ENCODE measurements at regions not wholly inside any gene's neighbourhood (a gene's known extent, or its start where the extent isn't known, plus 50 kb on each side); places are given as distances from the start of the nearest gene placed in this dataset.

GRCh38 chr17:77697480-77698400 lies 260.8 kb upstream of the TNRC6C start:
- TF ChIP-seq CTCF (IDR thresholded peaks at IDR 0.05; ENCODE audit: borderline replicate concordance) = no peak
- Histone ChIP-seq H3K4me3 (no peak overlapping the region), H3K36me3 (no peaks in the 10 kb centered on the region), H3K27ac (replicated peaks) (no peak overlapping the region), H3K4me1 (peaks cover 4% of the 10 kb centered on the region), H3K9me3 (replicated peaks) (peaks cover 10% of the 10 kb centered on the region), H3K27me3 (ENCODE audit: low read depth) (peaks cover 47% of the 10 kb centered on the region)
- DNase-seq = no peak
- intact Hi-C loops (cut with micrococcal nuclease) = no loop called here

- DNase-seq = no peak
Measured at GRCh38 chr17:77698903-77699623, 259.4 kb upstream of the TNRC6C start.

GRCh38 chr17:77700165-77700881 lies 258.2 kb upstream of the TNRC6C start:
- intact Hi-C loops (cut with micrococcal nuclease) = no loop called here
- TF ChIP-seq CTCF (IDR thresholded peaks at IDR 0.05; ENCODE audit: borderline replicate concordance) = no peak
- H3K36me3 ChIP-seq = no peaks in the 10 kb centered on the region
- H3K4me1 ChIP-seq = peaks cover 4% of the 10 kb centered on the region
- no peak for DNase-seq
- H3K9me3 ChIP-seq (replicated peaks) = peaks cover 33% of the 10 kb centered on the region
- no peak overlapping the region for H3K27ac ChIP-seq (replicated peaks)
- H3K27me3 ChIP-seq (ENCODE audit: low read depth) = peaks cover 26% of the 10 kb centered on the region
- H3K4me3 ChIP-seq = no peak overlapping the region

More at GRCh38 chr17:77698903-77699623, 259.4 kb upstream of the TNRC6C start:
- Histone ChIP-seq H3K4me3 (no peak overlapping the region), H3K4me1 (peaks cover 4% of the 10 kb centered on the region), H3K27me3 (ENCODE audit: low read depth) (peaks cover 39% of the 10 kb centered on the region), H3K36me3 (no peaks in the 10 kb centered on the region), H3K9me3 (replicated peaks) (peaks cover 20% of the 10 kb centered on the region), H3K27ac (replicated peaks) (no peak overlapping the region)
- intact Hi-C loops (cut with micrococcal nuclease) = no loop called here
- TF ChIP-seq CTCF (IDR thresholded peaks at IDR 0.05; ENCODE audit: borderline replicate concordance) = no peak

- Histone ChIP-seq H3K27ac (replicated peaks) (no peak overlapping the region), H3K4me3 (no peak overlapping the region), H3K36me3 (no peaks in the 10 kb centered on the region), H3K27me3 (ENCODE audit: low read depth) (peaks cover 12% of the 10 kb centered on the region), H3K4me1 (no peaks in the 10 kb centered on the region), H3K9me3 (replicated peaks) (peaks cover 43% of the 10 kb centered on the region)
- no peak for TF ChIP-seq CTCF (IDR thresholded peaks at IDR 0.05; ENCODE audit: borderline replicate concordance)
- intact Hi-C loops (cut with micrococcal nuclease) = no loop called here
- no peak for DNase-seq
Measured at GRCh38 chr17:77701996-77702395, 256.5 kb upstream of the TNRC6C start.

GRCh38 chr17:77704048-77704815 lies 254.3 kb upstream of the TNRC6C start:
- Histone ChIP-seq H3K4me1 (no peaks in the 10 kb centered on the region), H3K36me3 (no peaks in the 10 kb centered on the region), H3K9me3 (replicated peaks) (peaks cover 43% of the 10 kb centered on the region), H3K4me3 (no peak overlapping the region), H3K27ac (replicated peaks) (no peak overlapping the region), H3K27me3 (ENCODE audit: low read depth) (no peaks in the 10 kb centered on the region)
- no peak for TF ChIP-seq CTCF (IDR thresholded peaks at IDR 0.05; ENCODE audit: borderline replicate concordance)
- DNase-seq = no peak
- intact Hi-C loops (cut with micrococcal nuclease) = no loop called here

Measured in left ventricle myocardium inferior (tissue), 1 donor.